T1000 (cell line): ENCODE measurements at regions not wholly inside any gene's neighbourhood (a gene's known extent, or its start where the extent isn't known, plus 50 kb on each side); places are given as distances from the start of the nearest gene placed in this dataset.

Experiments
- DNase-seq: peaks from one replicate; lab custom pipeline; 2025; ENCODE audit warnings: mixed read lengths; lab: John Stamatoyannopoulos, UW

DNA sequence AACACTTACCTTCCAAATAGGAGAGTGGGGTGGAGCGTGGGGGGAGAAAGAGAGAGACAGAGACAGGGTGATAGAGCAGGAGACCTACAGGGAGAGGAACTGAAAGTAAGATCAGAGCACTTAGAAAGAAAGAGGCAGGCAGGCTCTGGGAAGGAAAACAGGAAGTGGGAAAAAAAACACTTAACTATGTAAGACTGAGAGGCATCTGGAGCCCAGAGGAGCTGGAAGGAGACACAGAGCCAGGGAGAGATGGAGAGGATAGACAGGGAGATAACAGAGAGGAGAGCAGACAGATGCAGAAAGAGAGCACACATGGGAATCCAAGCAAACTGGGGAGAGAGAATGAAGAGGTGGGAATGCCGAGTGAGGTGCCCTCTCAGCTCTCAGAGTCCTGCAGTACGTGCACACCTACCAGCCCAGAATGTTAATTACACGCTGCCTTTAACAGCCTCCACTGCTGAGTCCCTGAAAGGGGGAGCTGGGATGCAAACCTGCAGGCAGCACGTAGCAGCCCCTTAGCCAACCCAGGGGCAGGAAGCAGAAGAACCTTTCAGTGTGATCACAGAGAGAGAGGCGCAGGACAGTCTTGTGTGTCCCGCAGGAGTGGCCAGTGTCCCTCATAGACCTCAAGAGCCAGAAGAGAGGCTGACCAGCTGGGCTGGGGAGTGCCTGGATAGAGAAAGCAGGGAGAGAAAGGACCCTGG is 132.7 kb upstream of the LRFN2 start:
- DNase-seq: no peak

DNA sequence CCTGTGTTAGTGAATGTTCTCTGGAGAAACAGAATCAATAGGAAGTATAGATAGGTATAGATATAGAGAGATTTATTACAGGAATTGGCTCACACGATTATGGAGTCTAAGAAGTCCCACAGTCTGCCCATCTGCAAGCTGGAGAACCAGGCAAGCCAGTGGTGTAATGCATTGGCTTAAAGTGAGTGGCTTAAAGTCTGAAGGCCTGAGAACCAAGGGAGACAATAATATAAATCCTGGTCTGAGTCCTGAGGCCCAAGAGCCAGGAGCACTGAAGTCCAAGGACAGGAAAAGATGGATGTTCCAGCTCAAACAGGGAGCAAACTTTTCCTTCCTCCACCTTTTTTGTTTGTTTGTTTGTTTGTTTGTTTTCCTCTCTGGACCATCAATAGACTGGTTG is 131.2 kb upstream of the LRFN2 start:
- no peak for DNase-seq

DNA sequence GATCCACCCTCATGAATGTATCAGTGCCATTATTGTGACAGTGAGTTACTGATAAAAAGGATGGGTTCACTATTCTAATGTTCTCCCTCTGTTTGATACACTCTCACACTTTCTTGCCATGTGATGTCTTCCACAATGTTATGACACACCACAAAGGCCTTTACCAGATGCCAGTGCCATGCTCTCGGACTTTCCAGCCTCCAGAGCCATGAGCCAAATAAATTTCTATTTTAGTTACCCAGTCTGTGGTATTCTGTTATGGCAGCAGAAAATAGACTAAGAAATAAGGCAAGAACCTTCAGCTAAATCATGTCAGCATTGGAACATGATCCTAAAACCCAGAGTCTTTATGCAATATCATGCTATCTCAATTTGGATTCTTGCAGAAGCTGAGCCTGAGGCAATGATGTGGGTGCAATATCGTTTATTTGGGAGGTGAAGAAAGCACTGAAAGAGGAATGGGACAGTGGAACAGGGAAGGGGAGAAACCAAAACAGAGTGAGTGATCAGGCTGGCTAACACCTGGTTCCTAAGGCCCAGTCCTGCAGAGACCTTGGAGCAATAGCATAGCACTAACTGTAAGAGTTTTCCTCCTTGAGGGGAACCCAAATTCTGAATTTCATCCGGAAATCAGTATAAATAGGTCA is 130.4 kb upstream of the LRFN2 start:
- DNase-seq: no peak

DNA sequence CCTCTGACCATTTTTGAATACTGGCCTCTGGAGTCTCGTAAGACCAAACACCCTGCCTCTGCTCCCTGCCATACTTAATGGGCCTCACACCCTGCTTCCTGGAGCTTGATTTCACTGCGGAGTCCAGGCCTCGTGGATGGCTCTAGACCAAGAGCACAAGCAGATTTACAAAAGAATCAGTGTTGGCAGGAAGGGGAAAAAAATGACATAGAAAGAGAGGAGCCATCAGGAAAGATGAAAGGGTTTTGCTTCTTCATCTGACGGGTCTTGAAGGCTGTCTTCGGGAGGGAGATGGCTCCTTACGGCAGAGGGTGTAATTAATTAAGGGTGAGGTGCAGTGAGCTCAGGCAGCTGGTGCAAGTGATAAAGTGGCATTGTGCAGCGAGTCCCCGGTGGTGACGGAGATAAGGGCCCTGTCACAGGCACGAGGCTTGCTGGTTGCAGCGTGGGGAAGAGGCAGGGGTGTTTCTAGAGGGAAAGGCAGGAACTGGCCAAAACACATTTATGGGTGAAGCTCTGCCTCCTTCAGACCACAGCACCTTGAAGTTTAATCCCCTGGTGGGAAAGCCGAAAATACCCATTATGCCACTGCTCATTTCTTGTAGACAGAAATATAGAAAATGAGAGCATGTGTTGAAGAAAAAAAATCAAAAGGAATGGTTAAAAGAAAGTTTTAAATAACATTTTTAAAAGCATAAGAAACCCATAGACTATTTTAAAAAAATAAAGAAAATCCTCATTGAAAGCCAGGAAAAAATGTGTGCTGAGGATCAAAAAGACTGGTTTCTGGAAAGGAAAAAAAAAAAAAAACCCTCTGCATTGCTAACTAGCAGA is 128.6 kb upstream of the LRFN2 start:
- DNase-seq: no peak

DNA sequence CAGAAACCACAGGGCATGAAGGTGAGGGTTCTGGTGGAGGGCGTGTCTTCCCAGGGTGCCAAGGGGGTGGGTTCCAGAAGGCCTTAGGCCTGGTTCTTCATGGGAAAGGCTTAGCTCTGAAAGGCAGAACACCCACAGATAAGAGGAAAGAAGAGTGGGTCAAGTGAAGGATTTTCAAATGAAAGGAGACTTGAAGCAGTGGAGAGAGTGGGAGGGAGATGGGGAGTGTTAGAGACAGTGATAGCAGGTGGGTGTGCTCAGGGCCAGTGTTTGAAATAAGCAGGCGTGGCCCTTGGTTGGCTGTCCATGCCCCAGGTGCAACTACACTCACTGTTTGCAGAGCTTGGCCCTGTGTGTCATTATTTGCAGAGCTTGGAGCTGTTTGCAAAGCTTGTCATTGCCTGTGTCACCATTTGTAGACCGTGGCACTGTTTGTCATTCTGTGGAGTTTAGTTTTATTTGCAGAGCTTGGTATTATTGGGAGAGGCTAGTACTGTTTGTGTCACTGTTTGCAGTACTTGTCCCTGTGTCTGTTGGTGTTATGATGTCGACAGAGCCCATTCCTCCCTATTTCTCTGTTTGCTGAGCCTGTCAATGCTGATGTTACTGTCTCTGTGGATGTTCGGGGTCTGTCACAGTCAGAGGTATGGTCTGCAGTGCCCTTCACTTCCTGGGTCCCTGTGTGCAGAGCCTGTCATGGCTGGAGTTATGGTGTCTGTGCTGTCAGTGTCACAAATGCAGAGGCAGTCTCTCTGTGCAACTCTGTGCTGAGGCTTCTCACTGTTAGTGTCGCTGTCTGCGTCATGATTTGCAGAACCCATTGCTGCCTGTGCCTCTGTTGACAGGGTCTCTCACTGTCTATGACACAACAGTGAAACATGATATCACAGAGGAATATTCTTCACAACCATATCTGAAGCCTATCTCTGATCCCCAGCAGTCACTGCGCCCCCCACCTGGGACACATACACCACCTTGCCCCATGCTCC is 127.7 kb upstream of the LRFN2 start:
- no peak for DNase-seq

DNA sequence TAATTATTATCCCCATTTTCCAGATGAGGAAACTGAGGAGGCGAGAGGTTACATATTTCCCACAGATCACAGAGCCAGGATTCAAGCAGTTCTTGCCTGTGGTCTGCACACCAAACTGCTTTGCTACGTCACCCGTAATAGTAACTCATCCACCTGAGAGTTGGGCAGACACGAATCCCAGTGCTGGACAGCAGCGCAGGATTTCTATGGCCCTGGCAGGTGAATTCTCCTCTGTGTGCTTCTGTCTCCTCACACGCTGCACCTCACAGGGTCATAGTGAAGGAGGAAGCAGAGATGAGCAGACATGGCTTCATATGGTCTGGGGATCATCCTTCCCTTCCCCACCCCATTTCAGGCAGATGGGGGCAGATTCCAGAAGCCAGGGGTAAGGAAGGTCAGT is 127.0 kb upstream of the LRFN2 start:
- DNase-seq: no peak

DNA sequence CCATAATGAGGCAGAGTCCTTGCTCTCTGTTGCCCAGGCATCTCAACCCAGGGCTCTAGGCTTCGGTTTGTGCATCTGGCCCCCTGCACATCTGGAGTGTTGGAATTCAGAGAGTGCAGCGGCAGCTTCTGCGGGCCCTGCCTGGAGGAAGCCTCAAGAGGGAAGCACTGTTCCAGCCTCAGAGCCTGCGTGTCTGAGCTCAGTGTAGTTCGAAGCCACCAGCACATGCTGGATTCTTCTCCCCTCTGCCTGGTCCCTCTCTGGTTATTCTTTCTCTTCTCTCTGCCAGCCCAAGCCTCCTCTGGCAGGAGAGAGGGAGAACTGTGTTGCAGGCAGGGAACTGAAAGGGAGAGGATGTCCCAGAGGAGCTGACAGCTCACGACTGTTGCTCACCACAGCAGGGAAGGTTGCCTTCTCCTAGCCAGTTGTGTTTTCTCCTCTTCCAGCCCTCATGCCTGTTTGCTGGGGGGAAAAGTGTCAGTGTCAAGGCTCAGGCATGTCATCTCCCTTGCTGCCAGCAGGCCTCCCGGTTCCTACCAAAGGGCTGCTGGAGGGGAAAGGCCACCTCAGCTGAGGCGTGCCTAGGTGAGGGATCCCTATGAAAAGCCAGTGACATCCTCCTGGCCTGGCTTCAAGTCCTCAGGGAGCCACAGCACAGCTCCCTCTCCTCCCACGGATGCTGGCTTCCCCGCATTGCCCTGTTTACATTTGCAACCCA is 126.0 kb upstream of the LRFN2 start:
- no peak for DNase-seq

DNA sequence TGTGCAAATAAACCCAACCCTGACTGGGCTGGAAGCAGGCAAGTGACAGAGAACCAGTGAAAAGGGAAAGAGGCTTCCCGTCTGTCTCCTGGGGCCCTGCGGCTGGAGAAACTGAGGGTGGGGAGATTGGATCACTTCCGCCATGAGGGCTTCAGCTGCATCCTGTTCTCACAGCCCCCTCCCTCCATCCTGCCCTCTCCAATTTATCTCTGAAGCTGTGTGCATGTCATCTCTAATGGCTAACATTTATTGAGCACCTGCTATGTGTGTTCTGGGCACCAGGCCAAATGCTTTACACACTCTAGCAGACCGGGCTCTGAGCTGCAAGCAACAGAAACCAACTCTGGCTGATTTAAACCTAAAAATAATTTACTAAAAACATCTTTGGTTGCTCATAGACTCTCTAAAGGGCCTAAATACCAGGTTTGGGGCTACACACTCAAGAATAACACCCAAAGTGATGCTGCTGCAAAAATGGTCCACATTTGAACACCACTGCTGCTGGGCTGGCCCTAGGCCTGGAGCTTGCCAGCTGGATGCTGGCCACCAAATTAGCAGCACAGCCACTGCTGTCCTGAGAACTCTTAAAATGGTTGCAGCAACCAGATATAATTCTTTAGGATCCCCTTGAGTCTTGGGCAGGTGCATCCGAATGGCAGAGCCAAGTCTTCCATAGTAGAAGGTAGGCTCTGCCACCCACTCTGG is 123.6 kb upstream of the LRFN2 start:
- DNase-seq: no peak

DNA sequence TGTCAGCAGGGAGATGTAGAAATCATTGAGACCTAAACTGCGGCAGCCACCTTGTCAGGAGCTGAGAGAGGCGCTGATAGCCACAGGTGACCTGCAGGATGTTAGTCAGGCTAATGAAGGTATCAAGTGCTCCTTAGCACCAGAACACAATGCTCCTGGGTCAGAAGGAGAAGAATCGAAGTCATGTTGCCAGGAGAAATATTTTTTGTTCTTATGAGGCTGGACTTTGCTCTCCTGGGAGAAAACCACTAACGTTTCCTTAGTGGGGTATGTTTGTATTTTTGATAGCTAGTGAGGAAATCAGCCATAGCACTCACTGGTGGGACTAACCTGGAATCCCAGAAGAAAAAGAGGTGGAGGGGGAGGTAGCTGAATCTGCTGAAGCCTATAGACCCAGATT is 120.9 kb upstream of the LRFN2 start:
- DNase-seq: no peak

DNA sequence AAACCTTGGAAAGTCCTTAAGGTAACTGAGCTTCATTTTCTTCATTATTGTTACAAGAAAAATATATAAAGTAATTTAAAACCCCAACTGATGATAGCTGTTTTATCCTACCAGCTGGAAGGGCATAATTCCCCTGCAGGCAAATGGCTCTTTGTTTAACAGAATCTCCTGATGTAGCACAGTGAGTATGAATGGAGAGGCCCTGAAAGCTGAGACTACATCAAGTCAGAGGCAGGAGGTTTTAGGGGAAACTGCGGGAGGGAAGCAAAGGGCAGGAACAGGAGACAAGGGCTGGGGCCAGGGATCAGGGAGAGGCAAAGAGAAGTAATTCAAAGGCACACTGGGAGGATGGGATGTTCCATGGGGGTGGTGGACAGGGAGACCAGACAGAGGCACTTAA is 119.0 kb upstream of the LRFN2 start:
- no peak for DNase-seq

DNA sequence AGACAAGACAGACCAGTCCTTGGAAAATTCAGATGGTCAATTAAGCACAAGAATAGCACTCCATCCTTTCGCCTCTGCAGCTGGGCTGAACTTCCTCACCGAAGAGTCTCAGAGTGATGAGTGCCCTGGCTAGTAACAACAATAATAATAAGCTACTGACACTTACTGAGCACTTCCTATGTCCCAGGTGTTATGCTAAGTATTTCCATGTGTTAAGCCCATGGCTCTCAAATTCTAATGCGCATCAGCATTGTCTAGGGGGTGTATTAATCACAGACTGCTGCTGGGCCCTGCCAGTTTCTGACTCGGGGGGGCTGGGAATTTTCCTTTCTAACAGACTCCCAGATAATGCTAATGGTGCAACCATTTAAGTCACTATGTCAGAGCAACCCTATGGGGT is 118.2 kb upstream of the LRFN2 start:
- no peak for DNase-seq

DNA sequence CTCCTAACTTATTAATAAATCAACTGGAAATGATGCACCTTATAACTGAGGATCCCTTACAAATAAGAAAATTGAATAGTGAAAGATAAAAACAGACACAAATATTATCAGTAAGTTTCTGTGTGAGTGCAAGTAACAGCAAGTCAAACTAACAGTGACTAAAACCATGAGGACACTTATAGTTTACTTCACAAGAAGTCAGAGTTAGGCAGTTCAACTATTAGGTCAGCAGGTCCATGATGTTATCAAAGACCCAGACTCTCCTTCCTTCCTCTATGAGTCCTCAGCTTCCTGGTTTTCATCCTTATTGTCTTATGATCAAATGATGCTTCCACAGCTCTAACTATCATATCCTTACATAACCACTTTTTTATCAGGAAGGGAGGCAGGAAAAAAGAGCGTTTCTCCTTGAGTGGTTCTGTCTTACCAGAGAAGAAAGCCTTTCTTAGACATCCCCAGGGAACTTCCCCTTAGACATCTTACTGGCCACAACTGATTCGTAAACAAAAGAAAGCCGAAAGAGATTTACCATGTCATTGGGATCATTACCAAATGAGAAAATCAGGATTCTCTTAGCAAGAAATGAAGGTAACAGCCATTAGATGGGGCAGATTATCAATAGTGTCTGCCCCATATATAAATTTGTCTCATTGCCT is 114.3 kb upstream of the LRFN2 start:
- no peak for DNase-seq

DNA sequence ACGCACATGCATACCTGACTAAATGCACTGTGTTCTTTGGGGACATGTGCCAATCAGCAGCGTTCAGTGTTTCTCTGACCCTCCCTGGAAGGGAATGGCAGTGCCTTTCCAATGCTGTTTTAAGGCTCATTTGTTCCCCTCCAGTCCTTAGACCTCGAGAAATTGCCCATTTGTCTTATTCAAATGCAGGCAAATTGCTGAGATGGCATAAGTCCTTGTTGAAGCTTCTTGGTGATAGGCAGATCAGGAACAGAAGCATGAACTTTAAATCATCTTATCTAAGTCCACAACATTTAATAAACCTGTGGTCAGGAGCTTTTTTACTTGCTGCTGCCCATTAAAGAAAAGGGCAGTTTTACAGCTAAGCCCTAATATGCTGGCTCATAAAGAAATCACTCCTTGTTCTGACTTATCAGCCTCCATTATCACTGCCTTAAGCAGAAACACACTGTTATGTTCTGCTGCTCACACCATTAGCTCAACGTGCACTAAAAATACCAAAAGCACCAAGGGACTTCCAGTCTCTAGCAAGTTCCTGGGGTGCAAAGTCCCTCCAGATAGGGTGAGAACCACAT is 112.9 kb upstream of the LRFN2 start:
- no peak for DNase-seq

DNA sequence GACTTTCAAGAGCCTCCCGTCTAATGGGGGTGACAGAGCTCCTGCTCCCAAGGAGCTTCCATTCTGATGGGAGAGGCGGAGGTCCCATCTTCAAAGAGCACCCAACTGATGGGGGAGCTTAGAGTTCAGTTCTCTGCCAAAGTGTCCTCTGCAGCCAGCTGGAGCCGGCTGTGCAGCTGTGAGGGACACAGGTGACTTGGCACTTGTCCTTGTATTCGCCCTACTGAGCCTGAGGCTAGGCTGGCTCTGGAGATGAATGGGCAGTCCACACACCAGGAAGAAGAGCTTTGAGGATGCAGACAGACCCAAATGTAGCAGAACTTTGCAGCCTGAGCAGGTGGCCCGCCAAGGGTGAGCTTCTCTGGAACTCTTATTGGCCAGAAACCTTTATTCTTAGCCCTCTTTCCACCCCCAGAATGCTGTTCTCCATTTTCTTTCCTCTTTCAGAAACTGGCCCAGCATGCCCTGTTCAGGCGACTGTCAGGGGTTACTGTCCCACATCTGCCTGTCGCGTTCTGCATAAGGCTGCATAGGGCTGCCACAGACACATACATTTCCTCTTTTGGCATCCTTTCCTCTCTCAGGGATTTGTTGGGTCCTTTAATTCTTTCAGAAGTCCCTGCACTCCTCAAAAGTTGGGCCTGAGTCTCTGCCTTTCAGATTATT is 108.7 kb upstream of the LRFN2 start:
- no peak for DNase-seq

DNA sequence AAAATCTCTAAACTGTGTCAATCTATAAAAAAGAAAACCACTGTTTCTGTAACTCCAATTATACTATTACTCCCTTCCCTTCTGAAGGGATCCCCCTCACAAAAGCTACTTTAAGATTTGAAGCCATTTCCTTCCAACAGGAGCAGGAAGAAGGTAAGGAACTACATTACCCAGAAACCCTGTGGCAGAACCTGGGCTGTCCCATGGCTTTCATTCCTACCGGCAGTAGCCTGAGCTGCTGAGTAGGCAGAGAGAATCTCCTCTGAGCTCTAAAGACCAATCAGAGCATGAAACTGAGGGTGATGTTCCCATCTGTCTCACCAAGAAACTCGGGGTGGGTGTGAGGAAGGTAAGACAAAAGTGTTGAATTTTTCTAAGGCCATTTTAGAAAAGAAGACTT is 108.0 kb upstream of the LRFN2 start:
- no peak for DNase-seq

DNA sequence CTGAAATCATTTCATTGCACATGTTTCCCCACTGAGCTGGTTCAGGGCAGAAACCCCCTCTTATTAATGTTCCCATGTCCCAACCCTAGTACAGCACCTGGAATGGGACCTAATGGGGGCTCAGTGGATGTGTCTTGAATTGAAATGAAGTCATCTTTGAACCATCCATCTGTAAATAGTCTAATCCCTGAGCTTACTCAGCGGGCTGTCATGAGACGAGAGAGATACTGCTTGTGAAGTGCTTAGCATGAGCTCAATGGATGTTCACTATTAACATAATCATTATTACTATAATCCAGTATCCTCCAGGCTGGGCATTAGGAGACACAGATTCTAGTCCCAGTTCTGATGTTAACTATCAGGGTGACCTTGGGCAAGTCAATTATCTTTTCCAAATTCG is 106.6 kb upstream of the LRFN2 start:
- DNase-seq: no peak

DNA sequence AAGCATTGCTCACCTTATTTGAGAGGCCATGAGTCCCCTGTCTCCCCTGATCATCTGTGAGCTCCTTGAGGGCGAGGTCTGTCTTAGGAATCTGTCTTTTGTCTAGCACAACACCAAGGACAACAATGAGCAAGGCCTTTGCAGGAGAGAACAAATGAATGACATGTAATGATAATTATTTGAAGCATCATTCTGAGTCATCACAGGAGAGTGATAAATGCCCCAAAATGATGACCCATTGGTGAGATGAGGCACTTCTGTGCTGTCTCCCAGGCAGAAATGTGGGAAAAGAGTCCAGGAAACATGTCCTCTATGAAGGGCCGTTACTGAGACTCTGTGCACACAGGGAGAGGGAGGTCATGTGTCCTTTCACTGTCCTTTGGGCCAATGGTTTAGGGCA is 105.2 kb upstream of the LRFN2 start:
- no peak for DNase-seq

DNA sequence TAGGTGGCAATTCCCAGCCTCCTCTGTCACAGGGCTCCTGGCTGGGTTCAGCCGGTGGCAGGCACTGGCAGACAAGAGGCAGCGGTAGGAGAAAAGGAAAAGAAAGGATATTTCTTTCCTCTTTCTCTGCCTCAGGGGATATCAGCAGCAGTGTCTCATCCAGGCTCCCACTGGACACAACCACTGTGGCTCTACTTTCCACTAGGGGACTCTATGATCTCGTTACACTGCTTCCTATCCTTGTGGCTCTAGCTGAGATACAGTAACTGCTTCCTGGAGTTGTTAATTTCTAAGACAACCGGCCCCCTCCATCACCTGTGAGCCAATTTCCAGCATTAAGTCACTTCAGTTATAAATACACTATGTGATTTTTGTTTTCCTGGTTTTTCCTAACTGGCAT is 102.0 kb upstream of the LRFN2 start:
- no peak for DNase-seq

DNA sequence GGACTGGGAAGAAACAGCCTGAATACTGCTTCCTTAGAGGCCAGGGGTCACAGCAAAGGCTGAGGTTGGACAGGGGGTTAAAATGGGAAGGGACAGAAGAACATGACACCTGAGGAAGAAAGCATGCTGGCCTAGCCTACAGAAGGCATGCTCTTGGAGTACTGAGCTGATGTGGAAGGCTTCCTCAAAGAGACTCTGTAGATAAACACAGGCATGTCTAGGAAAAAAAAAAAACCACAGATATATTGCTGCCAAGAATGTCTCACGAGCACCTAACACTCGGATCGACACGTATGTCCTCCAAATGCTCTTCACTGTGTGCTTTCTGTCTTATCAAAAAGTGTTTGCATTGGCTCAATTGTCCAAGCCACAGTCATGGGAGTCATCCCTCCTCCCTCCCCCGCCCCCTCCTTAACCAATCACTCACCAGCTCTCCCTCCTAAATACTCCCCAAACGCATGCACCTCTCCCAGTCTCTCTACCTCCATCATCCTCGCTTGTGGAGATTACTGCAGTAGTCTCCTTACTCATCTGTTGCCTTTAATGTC is 101.1 kb upstream of the LRFN2 start:
- no peak for DNase-seq
